Activated naive CD8-positive, alpha-beta T cell treated with anti-CD3 and anti-CD28 coated beads, Interleukin-2, amount 50 U/mL, for 24 hours (primary cell): ENCODE measurements at regions not wholly inside any gene's neighbourhood (a gene's known extent, or its start where the extent isn't known, plus 50 kb on each side); places are given as distances from the start of the nearest gene placed in this dataset.
"Not testable (repeated sequence)": the region's sequence is repeated elsewhere in the genome, so short reads cannot be mapped to it uniquely, and the experiment has no call there.

Experiments used
- ATAC-seq: fragments of 150-1000 bp; cut with Tn5 transposase; one replicate; pipeline ENCODE4 v1.10.0; 2021
- DNase-seq: peaks from one replicate; pipeline ENCODE4 v3.0.0; 2021
- H3K27ac Mint-ChIP-seq: one replicate; pipeline ENCODE4 v1.8.0; 2021; ENCODE audit warnings: mild to moderate bottlenecking, mixed read lengths
- H3K27me3 Mint-ChIP-seq: one replicate; pipeline ENCODE4 v1.8.0; 2021; ENCODE audit warnings: mixed read lengths
- H3K36me3 Mint-ChIP-seq: one replicate; pipeline ENCODE4 v1.8.0; 2021; ENCODE audit warnings: low read depth, mixed read lengths
- H3K4me1 Mint-ChIP-seq: one replicate; pipeline ENCODE4 v1.8.0; 2021; ENCODE audit warnings: mixed read lengths
- H3K4me3 Mint-ChIP-seq: one replicate; pipeline ENCODE4 v1.8.0; 2021; ENCODE audit warnings: mild to moderate bottlenecking, moderate library complexity, mixed read lengths
- H3K9me3 Mint-ChIP-seq: one replicate; pipeline ENCODE4 v1.8.0; 2021; ENCODE audit warnings: mixed read lengths

- H3K27ac Mint-ChIP-seq, DNase-seq, H3K27me3 Mint-ChIP-seq, H3K4me1 Mint-ChIP-seq, H3K4me3 Mint-ChIP-seq, ATAC-seq, H3K36me3 Mint-ChIP-seq: not testable (repeated sequence)
- peaks cover 41% of the 10 kb centered on the region for H3K9me3 Mint-ChIP-seq
Measured at GRCh38 chr4:43637893-43638292, 745.4 kb downstream of the GRXCR1 start.

GRCh38 chr4:43651991-43652390, 759.5 kb downstream of the GRXCR1 start:
- Mint-ChIP-seq H3K36me3 (no peaks in the 10 kb centered on the region), H3K9me3 (peaks cover 15% of the 10 kb centered on the region), H3K27ac (no peak overlapping the region), H3K4me3 (no peak overlapping the region), H3K4me1 (no peaks in the 10 kb centered on the region), H3K27me3 (no peaks in the 10 kb centered on the region)
- no peak for ATAC-seq
- no peak for DNase-seq

GRCh38 chr4:43659547-43659946, 767.0 kb downstream of the GRXCR1 start:
- not testable (repeated sequence) for H3K4me1 Mint-ChIP-seq, H3K36me3 Mint-ChIP-seq, DNase-seq, H3K9me3 Mint-ChIP-seq, H3K27ac Mint-ChIP-seq, ATAC-seq, H3K27me3 Mint-ChIP-seq, H3K4me3 Mint-ChIP-seq

GRCh38 chr4:43672265-43672885, 776.2 kb downstream of the KCTD8 start:
- not testable (repeated sequence) for H3K4me3 Mint-ChIP-seq, H3K27ac Mint-ChIP-seq, DNase-seq, H3K27me3 Mint-ChIP-seq, H3K4me1 Mint-ChIP-seq, ATAC-seq, H3K36me3 Mint-ChIP-seq
- H3K9me3 Mint-ChIP-seq = peaks cover 11% of the 10 kb centered on the region

GRCh38 chr4:43680421-43680820, 768.2 kb downstream of the KCTD8 start:
- no peak overlapping the region for H3K4me3 Mint-ChIP-seq
- no peak for ATAC-seq
- no peaks in the 10 kb centered on the region for H3K4me1 Mint-ChIP-seq
- peaks cover 22% of the 10 kb centered on the region for H3K9me3 Mint-ChIP-seq
- DNase-seq = no peak
- H3K27me3 Mint-ChIP-seq = no peaks in the 10 kb centered on the region
- no peaks in the 10 kb centered on the region for H3K36me3 Mint-ChIP-seq
- H3K27ac Mint-ChIP-seq = no peak overlapping the region

GRCh38 chr4:43682551-43682950, 766.1 kb downstream of the KCTD8 start:
- Mint-ChIP-seq H3K9me3 (peaks cover 15% of the 10 kb centered on the region), H3K4me1 (no peaks in the 10 kb centered on the region), H3K27ac (no peak overlapping the region), H3K27me3 (no peaks in the 10 kb centered on the region), H3K36me3 (no peaks in the 10 kb centered on the region), H3K4me3 (no peak overlapping the region)
- ATAC-seq (no peak), DNase-seq (no peak)

GRCh38 chr4:43690116-43690515, 758.5 kb downstream of the KCTD8 start:
- no peak overlapping the region for H3K27ac Mint-ChIP-seq
- H3K4me1 Mint-ChIP-seq = no peaks in the 10 kb centered on the region
- no peak for ATAC-seq
- DNase-seq = no peak
- H3K9me3 Mint-ChIP-seq = peaks cover 22% of the 10 kb centered on the region
- no peak overlapping the region for H3K4me3 Mint-ChIP-seq
- H3K36me3 Mint-ChIP-seq = no peaks in the 10 kb centered on the region
- no peaks in the 10 kb centered on the region for H3K27me3 Mint-ChIP-seq

- Mint-ChIP-seq H3K4me1 (no peaks in the 10 kb centered on the region), H3K4me3 (no peak overlapping the region), H3K27me3 (no peaks in the 10 kb centered on the region), H3K9me3 (peaks cover 41% of the 10 kb centered on the region), H3K27ac (no peak overlapping the region), H3K36me3 (no peaks in the 10 kb centered on the region)
- ATAC-seq = no peak
- no peak for DNase-seq
Measured at GRCh38 chr4:43693876-43694275, 754.7 kb downstream of the KCTD8 start.

- H3K4me1 Mint-ChIP-seq = no peaks in the 10 kb centered on the region
- ATAC-seq (no peak), DNase-seq (no peak)
- no peak overlapping the region for H3K4me3 Mint-ChIP-seq
- H3K36me3 Mint-ChIP-seq = no peaks in the 10 kb centered on the region
- no peaks in the 10 kb centered on the region for H3K27me3 Mint-ChIP-seq
- peaks cover 8% of the 10 kb centered on the region for H3K9me3 Mint-ChIP-seq
- H3K27ac Mint-ChIP-seq = no peak overlapping the region
Measured at GRCh38 chr4:43709443-43709842, 739.2 kb downstream of the KCTD8 start.

GRCh38 chr4:43716721-43717395, 731.8 kb downstream of the KCTD8 start:
- Mint-ChIP-seq H3K4me3 (no peak overlapping the region), H3K9me3 (peaks cover 3% of the 10 kb centered on the region), H3K4me1 (no peaks in the 10 kb centered on the region), H3K27me3 (no peaks in the 10 kb centered on the region), H3K36me3 (no peaks in the 10 kb centered on the region), H3K27ac (no peak overlapping the region)
- no peak for ATAC-seq
- DNase-seq = no peak

- Mint-ChIP-seq H3K36me3 (no peaks in the 10 kb centered on the region), H3K9me3 (peaks cover 3% of the 10 kb centered on the region), H3K4me1 (no peaks in the 10 kb centered on the region), H3K27me3 (no peaks in the 10 kb centered on the region), H3K27ac (no peak overlapping the region), H3K4me3 (no peak overlapping the region)
- no peak for ATAC-seq
- DNase-seq = no peak
Measured at GRCh38 chr4:43718369-43718768, 730.2 kb downstream of the KCTD8 start.

GRCh38 chr4:43732829-43733426, 715.7 kb downstream of the KCTD8 start:
- peaks cover 23% of the 10 kb centered on the region for H3K9me3 Mint-ChIP-seq
- H3K36me3 Mint-ChIP-seq = no peaks in the 10 kb centered on the region
- DNase-seq (no peak), ATAC-seq (no peak)
- H3K4me1 Mint-ChIP-seq = no peaks in the 10 kb centered on the region
- H3K4me3 Mint-ChIP-seq = no peak overlapping the region
- no peaks in the 10 kb centered on the region for H3K27me3 Mint-ChIP-seq
- H3K27ac Mint-ChIP-seq = no peak overlapping the region

GRCh38 chr4:43742083-43742482, 706.5 kb downstream of the KCTD8 start:
- Mint-ChIP-seq H3K36me3 (no peaks in the 10 kb centered on the region), H3K27me3 (no peaks in the 10 kb centered on the region), H3K4me3 (no peak overlapping the region), H3K9me3 (peaks cover 11% of the 10 kb centered on the region), H3K27ac (no peak overlapping the region), H3K4me1 (no peaks in the 10 kb centered on the region)
- ATAC-seq (no peak), DNase-seq (no peak)

GRCh38 chr4:43754566-43754965, 694.0 kb downstream of the KCTD8 start:
- Mint-ChIP-seq H3K9me3 (peaks cover 9% of the 10 kb centered on the region), H3K27ac (no peak overlapping the region), H3K36me3 (no peaks in the 10 kb centered on the region), H3K4me3 (no peak overlapping the region), H3K4me1 (no peaks in the 10 kb centered on the region), H3K27me3 (no peaks in the 10 kb centered on the region)
- DNase-seq = no peak
- no peak for ATAC-seq

GRCh38 chr4:43757147-43757546, 691.5 kb downstream of the KCTD8 start:
- no peak for ATAC-seq

More at GRCh38 chr4:43757147-43757546, 691.5 kb downstream of the KCTD8 start:
- no peak overlapping the region for H3K4me3 Mint-ChIP-seq
- DNase-seq = no peak
- no peaks in the 10 kb centered on the region for H3K27me3 Mint-ChIP-seq
- no peaks in the 10 kb centered on the region for H3K36me3 Mint-ChIP-seq
- H3K27ac Mint-ChIP-seq = no peak overlapping the region
- H3K9me3 Mint-ChIP-seq = peaks cover 5% of the 10 kb centered on the region
- H3K4me1 Mint-ChIP-seq = no peaks in the 10 kb centered on the region
